ENCODE measurements at regions not wholly inside any gene's neighbourhood (a gene's known extent, or its start where the extent isn't known, plus 50 kb on each side); places are given as distances from the start of the nearest gene placed in this dataset.

GRCh38 chr11:134823970-134824369 lies 411.9 kb upstream of the B3GAT1 start:
- TF ChIP-seq CTCF (IDR thresholded peaks at IDR 0.05): no peak
- ATAC-seq (no peak), DNase-seq (no peak)
- WGBS, 2 donors: 84 to 90% methylated on average over 4 of the region's 4 CpGs
- H3K36me3 ChIP-seq: no peaks in the 10 kb centered on the region
- intact Hi-C loops (cut with DNase I): no loop called here
- H3K9me3 ChIP-seq: peaks cover 0 to under 1% (median 0%) of the 10 kb centered on the region in 11 donors
- peaks cover 0 to 67% (median 20%) of the 10 kb centered on the region in 7 donors for H3K27me3 ChIP-seq
- no peaks in the 10 kb centered on the region for H3K4me1 ChIP-seq
- H3K27ac ChIP-seq: no peak overlapping the region
- H3K4me3 ChIP-seq: no peak overlapping the region

GRCh38 chr11:134822897-134823296 lies 410.9 kb upstream of the B3GAT1 start:
- intact Hi-C loops (cut with DNase I): no loop called here
- Histone ChIP-seq H3K27ac (no peak overlapping the region), H3K4me3 (no peak overlapping the region), H3K27me3 (peaks cover 0 to 69% (median 21%) of the 10 kb centered on the region in 7 donors), H3K4me1 (no peaks in the 10 kb centered on the region), H3K9me3 (no peaks in the 10 kb centered on the region), H3K36me3 (no peaks in the 10 kb centered on the region)
- ATAC-seq: no peak
- WGBS, 2 donors: 51 to 55% methylated on average over 8 of the region's 8 CpGs
- DNase-seq: no peak
- TF ChIP-seq CTCF (IDR thresholded peaks at IDR 0.05): no peak

- ATAC-seq: no peak
- H3K4me1 ChIP-seq: no peaks in the 10 kb centered on the region
- H3K4me3 ChIP-seq: no peak overlapping the region
- no peaks in the 10 kb centered on the region for H3K9me3 ChIP-seq
- TF ChIP-seq CTCF (IDR thresholded peaks at IDR 0.05): no peak
- WGBS, 2 donors: 63 to 66% methylated on average over 4 of the region's 4 CpGs
- H3K27me3 ChIP-seq: peaks cover 0 to 80% (median 26%) of the 10 kb centered on the region in 7 donors
- H3K27ac ChIP-seq: no peak overlapping the region
- DNase-seq: no peak
- H3K36me3 ChIP-seq: no peaks in the 10 kb centered on the region
- intact Hi-C loops (cut with DNase I): no loop called here
These were observed 409.4 kb upstream of the B3GAT1 start for GRCh38 chr11:134821422-134821821.

GRCh38 chr11:134819041-134819440 lies 407.0 kb upstream of the B3GAT1 start:
- peak in 3 of 9 donors; percentile 8 to 50 (median 17) for TF ChIP-seq CTCF (IDR thresholded peaks at IDR 0.05)
- no peaks in the 10 kb centered on the region for H3K9me3 ChIP-seq
- WGBS, 2 donors: 25 to 28% methylated on average over 7 of the region's 7 CpGs
- ATAC-seq (no peak), DNase-seq (no peak)
- no peak overlapping the region for H3K4me3 ChIP-seq
- no peaks in the 10 kb centered on the region for H3K36me3 ChIP-seq
- peaks cover 0 to 88% (median 32%) of the 10 kb centered on the region in 7 donors for H3K27me3 ChIP-seq
- no peak overlapping the region for H3K27ac ChIP-seq
- intact Hi-C loops (cut with DNase I): no loop called here
- H3K4me1 ChIP-seq: no peaks in the 10 kb centered on the region

Measured in heart right ventricle (tissue), 16 donors.